ENCODE measurements at regions not wholly inside any gene's neighbourhood (a gene's known extent, or its start where the extent isn't known, plus 50 kb on each side); places are given as distances from the start of the nearest gene placed in this dataset.

- no peak for DNase-seq
These were observed 82.3 kb downstream of the MYCN start for GRCh38 chr2:16022548-16023240.

- DNase-seq, result no peak
These were observed 81.4 kb downstream of the MYCN start for GRCh38 chr2:16021611-16022363.

- DNase-seq, result no peak
These were observed 80.1 kb downstream of the MYCN start for GRCh38 chr2:16020389-16021008.

GRCh38 chr2:16019617-16020351 lies 79.4 kb downstream of the MYCN start:
- no peak for DNase-seq

DNA sequence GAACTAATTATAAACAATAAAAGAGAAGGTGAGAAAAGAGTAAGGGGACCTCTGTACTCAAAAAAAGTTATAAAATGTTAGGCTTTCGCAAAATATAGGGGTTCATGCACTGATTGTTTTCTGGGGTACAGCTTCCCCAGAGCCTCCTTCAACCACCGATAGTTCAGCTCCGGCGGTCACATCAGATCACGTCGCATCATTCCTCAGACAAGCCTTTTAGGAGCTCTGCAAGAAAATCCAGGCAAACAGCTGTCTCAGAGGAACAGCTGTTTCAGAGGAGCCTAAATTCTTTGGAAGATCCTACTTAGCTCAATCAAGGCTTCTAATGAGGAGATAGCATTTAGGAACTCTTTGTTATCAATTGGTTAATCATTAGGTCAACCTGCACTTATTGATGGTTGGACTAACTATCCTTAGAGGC lies 78.7 kb downstream of the MYCN start:
- DNase-seq, result no peak

GRCh38 chr2:16018277-16019059 lies 78.1 kb downstream of the MYCN start:
- DNase-seq, result no peak

- DNase-seq, result no peak
These were observed 75.9 kb downstream of the MYCN start for GRCh38 chr2:16016282-16016681.

- no peak for DNase-seq
These were observed 75.5 kb downstream of the MYCN start for GRCh38 chr2:16015903-16016265.

DNA sequence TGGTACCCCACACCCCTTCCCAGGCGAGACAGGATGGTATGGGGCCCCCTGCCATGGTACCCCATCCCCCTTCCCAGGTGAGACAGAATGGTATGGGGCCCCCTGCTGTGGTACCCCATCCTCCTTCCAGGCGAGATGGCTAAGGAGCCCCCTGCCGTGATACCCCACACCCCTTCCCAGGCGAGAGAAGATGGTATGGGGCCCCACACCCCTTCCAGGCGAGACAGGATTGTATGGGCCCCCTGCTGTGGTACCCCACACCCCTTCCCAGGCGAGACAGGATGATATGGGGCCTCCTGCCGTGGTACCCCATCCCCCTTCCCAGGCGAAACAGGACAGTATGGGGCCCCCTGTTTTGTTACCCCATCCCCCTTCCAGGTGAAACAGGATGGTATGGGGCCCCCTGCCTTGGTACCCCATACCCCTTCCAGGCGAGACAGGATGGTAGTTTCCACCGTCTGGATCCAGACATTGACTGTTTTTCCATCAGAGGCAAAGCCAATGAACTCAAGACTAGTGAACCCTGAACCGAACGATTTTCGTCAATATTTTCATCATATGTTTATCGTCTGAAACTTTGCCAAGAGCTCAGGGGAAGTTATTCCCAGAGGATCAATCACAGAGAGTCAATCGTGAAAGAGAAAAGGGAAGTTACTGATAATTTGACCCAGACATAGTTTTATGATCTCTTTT lies 75.0 kb downstream of the MYCN start:
- no peak for DNase-seq

DNA sequence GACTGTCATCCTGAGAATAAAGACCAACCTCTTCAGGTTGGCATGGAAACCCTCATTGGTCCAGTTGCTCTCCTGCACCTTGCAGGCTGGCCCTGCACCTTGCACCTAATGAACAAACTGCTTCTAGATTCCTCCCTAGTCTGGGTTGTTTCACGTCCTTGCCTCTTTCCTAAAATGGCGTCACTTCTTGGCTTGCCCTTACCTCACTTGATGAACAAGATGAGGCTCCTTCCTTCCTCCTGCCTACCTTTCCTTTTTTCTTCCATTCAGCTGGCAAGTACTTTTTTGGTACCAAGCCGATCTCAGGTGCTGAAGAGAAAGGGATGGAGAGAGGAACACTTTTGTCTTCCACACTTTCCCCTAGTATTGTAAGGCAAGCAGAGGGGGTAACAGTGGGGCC lies 74.5 kb downstream of the MYCN start:
- DNase-seq, result no peak

DNA sequence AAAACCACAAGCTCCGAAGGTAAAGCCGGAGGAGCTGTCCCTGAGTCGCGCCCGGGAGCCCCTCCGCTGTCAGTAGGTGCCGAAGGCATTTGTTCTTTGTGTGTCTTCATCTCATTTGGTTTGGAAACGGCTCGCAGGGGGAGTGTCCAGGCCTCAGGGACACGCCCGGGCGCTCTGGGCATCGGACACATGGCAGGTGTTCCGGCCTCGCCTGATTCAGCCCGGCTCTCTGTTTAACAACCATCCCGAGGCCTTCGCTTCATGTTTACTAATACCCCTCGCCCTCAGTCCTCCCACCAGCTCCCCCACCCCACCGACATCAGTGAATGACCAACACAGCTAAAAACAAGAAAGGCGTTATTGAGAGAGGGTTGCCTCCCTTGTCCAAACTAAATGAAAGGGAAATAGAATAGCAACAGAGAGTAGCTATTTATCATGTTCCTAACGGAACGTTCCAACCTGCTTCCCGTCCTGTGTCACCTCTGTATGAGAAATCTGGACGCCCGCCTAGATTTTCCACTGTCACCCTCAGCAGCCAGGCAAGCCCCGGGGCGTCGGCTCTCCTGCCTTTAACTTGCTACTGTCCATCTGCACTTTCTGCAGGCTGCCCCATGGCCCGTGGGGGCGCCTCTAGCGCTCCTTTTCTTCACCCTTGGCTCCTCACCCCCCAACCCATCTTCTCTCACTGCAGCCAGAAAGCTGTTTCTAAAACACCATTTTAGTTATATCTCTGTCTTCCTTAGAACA lies 73.9 kb downstream of the MYCN start:
- no peak for DNase-seq

- no peak for DNase-seq
These were observed 73.1 kb downstream of the MYCN start for GRCh38 chr2:16013359-16013911.

DNA sequence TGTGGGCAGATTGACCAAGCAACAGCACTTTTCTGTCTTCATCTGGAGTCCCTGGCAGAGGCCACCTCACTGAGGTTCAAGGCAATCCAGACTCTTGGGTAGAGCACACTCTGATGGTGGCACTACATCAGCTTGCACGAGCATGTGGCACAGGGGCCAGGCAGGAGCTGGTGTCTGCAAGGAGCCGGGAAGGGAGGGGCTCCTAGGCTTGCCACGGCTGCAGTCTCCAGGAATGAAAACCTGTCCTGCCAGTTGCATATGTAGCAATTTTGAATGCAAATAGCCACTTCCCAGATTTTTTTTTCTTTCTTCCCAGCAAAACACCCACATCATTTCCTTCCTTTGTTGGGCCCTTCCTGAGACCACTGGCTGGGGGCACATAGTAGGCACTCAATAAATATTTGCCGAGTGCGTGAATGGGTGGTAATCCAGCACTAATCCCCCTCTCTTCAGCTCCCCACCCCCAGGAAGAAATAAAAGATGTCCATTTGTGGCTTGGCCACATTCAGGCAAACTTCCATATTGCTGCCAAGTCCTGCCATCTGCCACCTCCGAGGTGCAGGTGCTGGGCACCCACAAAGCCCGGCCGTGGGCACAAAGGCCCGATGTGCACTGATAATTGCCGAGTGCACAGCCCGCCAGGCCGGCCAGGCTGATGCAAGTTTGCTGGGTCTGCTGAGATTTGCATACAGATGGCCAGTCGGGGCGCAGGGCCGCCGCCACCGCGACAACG lies 72.4 kb downstream of the MYCN start:
- DNase-seq, result no peak

GRCh38 chr2:16012029-16012596 lies 71.8 kb downstream of the MYCN start:
- no peak for DNase-seq

DNA sequence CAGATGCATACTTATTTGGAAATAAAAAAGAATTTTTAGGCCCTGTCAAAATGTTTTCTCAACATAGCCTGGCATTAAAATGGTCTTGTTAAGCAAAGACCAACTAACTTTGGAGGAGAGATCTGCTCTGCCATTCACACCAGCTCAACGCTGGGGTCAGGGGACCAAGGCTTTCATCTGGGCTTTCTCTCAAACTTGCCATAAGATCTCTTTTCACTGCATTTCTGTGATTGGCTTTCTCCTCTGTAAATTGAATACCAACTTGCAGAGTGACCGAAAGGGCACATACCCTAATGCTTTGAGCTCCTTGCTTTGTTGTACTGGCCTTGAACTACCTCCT lies 71.2 kb downstream of the MYCN start:
- DNase-seq, result no peak

DNA sequence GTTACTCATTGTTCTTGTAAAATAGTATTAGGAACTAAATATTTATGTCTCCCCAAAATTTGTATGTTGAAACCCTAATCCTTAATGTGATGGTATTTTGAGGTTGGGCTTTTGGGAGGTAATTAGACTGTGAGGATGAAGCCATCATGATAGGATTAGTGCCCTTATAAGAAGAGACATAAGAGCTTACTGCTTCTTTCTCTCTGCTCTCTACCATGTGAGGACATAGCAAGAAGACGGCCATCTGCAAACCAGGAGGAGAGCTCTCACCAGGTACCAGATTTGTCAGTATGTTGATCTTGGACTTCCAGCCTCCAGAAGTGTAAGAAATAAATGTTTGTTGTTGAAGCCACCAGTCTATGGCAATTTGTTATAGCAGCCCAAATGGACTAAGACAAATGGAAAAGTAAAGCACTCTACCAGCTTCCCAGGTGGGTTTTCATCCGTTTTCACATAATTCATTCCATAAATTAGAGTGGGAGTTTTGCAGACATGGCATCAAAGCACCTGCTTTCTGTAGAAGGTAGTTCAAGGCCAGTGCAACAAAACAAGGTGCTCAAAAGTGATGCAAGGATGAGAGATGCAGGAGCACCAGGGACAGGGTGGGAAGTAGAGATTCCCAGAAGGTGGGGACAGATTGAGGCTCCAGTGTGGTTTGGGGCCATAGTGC lies 70.7 kb downstream of the MYCN start:
- no peak for DNase-seq

- no peak for DNase-seq
These were observed 69.7 kb downstream of the MYCN start for GRCh38 chr2:16010011-16010410.

DNA sequence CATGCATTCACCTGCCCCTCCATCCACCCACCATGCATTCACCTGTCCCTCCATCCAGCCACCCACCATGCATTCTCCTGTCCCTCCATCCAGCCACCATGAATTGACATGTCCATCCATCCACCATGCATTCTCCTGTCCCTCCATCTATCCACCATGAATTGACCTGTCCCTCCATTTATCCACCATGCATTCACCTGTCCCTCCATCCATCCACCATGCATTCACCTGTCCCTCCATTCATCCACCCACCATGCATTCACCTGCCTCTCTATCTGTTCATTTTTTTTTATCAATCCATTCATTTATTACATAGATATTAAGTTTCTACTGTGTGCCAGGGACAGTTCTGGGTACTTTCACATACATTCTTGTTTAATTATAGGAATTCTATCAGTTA lies 69.2 kb downstream of the MYCN start:
- DNase-seq, result no peak

DNA sequence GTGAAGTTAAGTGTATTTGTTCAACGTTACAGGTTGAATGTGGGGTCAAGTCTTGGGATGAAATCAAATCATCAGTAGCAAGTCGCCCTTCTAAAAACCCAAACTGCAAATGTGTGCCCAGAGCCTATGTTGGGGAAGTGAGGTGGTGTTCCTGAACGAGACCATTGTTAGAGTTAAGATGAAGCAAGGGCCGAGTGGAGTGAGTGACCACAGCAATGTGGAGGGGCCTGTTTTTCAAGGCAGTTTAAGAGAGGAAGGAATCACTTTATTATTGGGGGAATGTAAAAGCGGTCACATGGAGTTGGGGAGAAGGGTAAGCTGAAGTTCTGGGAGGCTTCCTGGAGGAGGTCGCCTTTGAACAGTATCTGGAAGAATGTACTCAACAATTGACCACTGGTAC lies 68.5 kb downstream of the MYCN start:
- no peak for DNase-seq

Measured in NCI-H2227 treated with DMSO at 0.1 percent for 48 hours (cell line).